ENCODE measurements at regions not wholly inside any gene's neighbourhood (a gene's known extent, or its start where the extent isn't known, plus 50 kb on each side); places are given as distances from the start of the nearest gene placed in this dataset.

DNA sequence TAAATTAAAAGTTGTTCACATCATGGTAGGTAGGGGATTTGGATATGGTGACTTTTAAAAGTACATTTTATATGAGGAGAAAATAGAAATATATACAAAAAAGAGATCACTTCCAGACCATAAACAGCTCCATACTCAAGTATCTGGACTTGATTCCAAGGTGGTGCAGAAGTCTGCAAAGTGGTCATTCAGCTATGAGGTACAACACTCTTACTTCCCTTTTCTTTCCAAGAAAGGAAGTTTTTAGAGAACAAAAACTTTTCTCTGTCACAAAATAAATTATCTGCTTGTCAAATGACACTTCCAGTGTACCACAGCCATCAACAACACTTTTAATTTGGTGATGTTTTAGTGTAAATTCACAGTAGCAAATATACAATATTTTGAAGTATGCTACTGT lies 1013.5 kb downstream of the GATA3 start:
- TF ChIP-seq ZFP30 (CRISPR knock-in tag; IDR thresholded peaks at IDR 0.05) = no peak
- TF ChIP-seq, protein P1, sequence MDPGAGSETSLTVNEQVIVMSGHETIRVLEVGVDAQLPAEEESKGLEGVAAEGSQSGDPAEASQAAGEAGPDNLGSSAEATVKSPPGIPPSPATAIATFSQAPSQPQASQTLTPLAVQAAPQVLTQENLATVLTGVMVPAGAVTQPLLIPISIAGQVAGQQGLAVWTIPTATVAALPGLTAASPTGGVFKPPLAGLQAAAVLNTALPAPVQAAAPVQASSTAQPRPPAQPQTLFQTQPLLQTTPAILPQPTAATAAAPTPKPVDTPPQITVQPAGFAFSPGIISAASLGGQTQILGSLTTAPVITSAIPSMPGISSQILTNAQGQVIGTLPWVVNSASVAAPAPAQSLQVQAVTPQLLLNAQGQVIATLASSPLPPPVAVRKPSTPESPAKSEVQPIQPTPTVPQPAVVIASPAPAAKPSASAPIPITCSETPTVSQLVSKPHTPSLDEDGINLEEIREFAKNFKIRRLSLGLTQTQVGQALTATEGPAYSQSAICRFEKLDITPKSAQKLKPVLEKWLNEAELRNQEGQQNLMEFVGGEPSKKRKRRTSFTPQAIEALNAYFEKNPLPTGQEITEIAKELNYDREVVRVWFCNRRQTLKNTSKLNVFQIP (CRISPR knock-in tag; IDR thresholded peaks at IDR 0.05; ENCODE audit: borderline replicate concordance, low read depth) = no peak
- no peak for TF ChIP-seq ISL1 (CRISPR knock-in tag; IDR thresholded peaks at IDR 0.05)
- no peak for TF ChIP-seq RARB (CRISPR knock-in tag; IDR thresholded peaks at IDR 0.05)
- TF ChIP-seq SNAI2 (CRISPR knock-in tag; IDR thresholded peaks at IDR 0.05) = no peak
